HG02678 (cell line): ENCODE measurements at regions not wholly inside any gene's neighbourhood (a gene's known extent, or its start where the extent isn't known, plus 50 kb on each side); places are given as distances from the start of the nearest gene placed in this dataset.

Experiments
- ATAC-seq: cut with Tn5 transposase; IDR thresholded peaks from one replicate; pipeline ENCODE4 v1.9.1; 2021; ENCODE audit warnings: mild to moderate bottlenecking, moderate library complexity; ENCODE audit not compliant: unreplicated experiment

DNA sequence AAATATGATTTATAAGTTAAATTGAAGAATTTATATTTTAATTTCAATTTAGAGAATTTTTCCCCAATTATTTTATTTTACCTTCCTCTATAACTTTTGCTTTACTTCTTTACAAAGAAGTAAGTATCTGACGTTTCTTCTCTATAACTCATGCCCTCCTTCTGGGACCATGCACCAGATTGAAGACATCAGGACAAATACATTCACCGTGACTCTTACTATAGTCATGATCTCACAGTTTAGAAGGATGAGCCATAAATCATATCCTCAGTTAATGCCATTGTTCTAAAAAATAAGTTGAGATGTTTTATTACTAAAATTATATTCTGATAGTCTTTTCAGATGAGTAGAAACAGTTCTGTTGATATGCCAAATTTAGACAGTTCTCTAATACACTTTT lies 279.3 kb downstream of the TMX3 start:
- no peak for ATAC-seq

- ATAC-seq, result no peak
Measured at GRCh38 chr18:68431922-68432198, 283.0 kb downstream of the TMX3 start.

- ATAC-seq, result no peak
Measured at GRCh38 chr18:68431111-68431921, 283.6 kb downstream of the TMX3 start.

- ATAC-seq, result no peak
Measured at GRCh38 chr18:68429841-68430240, 285.1 kb downstream of the TMX3 start.

GRCh38 chr18:68429111-68429510 lies 285.8 kb downstream of the TMX3 start:
- ATAC-seq, result no peak

GRCh38 chr18:68428661-68429060 lies 286.2 kb downstream of the TMX3 start:
- ATAC-seq, result no peak

- ATAC-seq, result no peak
Measured at GRCh38 chr18:68427951-68428401, 286.9 kb downstream of the TMX3 start.

DNA sequence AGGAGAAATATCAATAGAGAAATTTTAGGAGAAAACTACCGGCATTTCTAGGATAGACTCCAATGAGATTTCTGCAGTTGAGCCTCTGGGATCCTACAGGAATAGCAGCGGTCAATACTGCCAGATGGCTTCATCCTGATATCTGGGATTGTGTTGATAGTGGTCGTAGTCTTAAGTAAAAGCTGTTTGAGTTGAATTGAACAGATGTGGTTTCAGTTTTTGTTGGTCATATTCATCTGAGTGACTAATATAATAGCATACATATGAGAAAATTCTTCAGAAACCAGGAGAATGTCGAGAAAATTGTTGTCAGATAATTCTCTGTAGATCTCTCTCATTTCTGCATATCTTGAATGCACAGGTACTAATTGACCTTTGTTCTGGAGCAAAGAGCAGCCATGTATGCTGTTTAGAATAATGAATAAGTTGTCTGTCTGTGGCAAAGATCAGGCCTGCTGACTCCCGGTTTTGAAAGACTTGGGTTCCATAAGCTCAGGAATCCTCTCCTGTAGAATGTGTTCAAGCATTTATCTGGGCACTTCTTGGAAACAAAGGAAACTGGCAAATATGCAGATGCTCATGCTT lies 288.1 kb downstream of the TMX3 start:
- no peak for ATAC-seq

GRCh38 chr18:68418881-68419280 lies 296.0 kb downstream of the TMX3 start:
- no peak for ATAC-seq

GRCh38 chr18:68418226-68418868 lies 296.6 kb downstream of the TMX3 start:
- ATAC-seq, result no peak

- no peak for ATAC-seq
Measured at GRCh38 chr18:68417826-68418225, 297.1 kb downstream of the TMX3 start.

DNA sequence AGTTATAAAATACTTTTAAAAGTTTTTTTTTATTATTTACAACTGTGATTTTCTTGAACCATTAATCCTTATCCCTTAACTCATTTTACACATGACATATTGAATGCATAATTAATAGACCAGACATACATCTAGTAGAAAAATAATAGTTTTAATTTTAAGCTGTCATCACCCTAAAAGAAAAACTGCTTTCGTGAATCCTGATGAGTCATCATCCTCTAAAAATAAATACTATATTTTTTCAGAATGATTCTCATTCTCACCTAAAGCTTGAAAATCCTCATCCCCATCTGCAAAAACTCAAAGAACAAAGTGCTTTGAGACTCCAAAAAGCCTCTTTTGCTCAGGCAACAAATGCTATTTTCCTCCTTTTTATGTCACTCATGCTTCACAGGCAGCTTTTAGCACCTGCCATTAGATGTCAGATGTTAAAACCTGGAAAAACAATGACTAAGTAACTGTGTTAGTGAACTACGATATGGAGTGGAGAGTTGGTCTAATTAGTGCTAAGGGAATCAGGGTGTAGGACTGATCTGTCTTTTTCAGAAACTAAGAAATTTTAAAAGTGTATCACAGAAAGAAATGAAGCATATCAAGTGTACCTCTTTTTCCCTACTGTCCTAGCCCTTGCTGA lies 297.6 kb downstream of the TMX3 start:
- no peak for ATAC-seq

GRCh38 chr18:68414407-68414806 lies 300.5 kb downstream of the TMX3 start:
- ATAC-seq, result no peak

DNA sequence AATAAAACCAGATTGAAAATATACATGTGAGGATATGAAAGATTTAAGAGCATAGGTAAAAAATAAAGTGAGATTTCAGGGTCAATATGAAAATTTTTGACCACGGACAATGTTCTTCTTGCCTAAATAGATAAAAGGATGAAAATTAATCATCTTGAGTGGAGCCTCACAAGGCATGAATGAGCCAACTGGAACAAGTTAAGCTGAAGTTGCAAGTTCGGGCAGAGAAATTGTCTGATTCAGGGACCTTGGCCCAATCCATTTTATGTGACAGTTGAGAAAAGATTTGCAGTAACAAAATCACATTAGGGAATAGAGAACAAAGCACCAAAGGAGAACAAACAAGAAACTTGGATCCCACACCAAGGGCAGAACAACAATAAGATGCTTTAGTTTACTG lies 305.3 kb downstream of the TMX3 start:
- no peak for ATAC-seq

GRCh38 chr18:68406761-68407160 lies 308.1 kb downstream of the TMX3 start:
- no peak for ATAC-seq

GRCh38 chr18:68402784-68403183 lies 312.1 kb downstream of the TMX3 start:
- ATAC-seq, result no peak

GRCh38 chr18:68400889-68401288 lies 314.0 kb downstream of the TMX3 start:
- ATAC-seq, result no peak

- no peak for ATAC-seq
Measured at GRCh38 chr18:68399721-68400120, 315.2 kb downstream of the TMX3 start.

- ATAC-seq, result no peak
Measured at GRCh38 chr18:68397241-68398035, 317.5 kb downstream of the TMX3 start.

DNA sequence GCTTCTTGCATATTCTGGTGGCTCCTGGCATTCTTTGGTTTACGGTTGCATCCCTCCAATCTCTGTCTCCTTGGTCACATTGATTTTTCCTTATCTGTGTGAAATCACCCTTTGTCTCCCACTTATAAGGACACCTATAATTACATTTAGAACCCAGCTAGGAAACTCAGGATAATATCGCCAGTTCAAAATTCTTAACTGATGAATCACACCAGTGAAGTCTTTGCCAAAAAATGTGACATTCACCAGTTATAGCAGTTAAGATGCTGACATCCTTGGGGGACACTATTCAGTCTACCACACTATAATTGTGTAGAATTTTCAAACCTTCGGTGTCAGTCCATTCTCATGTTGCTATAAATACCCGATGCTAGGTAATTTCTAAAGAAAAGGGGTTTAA lies 320.2 kb downstream of the TMX3 start:
- ATAC-seq, result no peak

DNA sequence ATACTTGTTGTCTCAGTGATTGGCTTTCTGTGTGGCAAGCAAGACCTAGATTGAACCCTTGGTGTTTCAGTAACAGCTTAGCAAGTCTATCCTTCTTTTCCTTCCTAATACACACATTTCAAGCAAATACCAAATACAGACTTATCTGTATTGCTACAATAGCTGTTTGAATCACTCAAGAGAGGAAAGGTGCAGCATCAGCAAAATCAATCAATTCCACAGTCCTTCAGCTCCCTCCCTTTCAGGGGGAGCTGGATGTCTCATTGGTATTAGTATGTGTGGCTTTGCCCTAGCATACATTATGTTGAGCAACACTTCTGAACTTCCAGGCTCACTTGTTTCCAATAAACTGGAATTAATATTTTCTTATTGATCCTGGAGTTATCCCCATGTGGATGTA lies 323.1 kb downstream of the TMX3 start:
- ATAC-seq, result no peak
